ENCODE measurements at regions not wholly inside any gene's neighbourhood (a gene's known extent, or its start where the extent isn't known, plus 50 kb on each side); places are given as distances from the start of the nearest gene placed in this dataset.
"Not testable (repeated sequence)": the region's sequence is repeated elsewhere in the genome, so short reads cannot be mapped to it uniquely, and the experiment has no call there.

DNA sequence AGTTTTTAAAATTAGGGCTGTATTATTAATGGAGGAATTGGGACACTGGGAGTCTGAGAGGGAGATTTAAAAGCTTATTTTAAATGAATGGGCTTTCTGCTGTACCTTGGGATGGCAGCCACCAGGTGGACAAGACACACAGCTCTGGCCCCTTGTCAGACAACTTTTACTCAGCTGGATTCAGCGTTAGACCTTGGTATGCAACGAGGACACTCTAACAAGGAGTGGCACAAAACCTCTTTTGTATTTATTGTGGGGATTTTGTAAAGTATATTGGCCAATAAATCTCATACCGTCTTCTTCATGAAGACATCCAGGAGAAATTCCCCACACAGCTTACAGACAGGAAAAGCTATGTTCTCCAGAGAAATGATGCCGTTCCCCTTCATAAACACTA, 105.7 kb downstream of the LCA5 start:
- no peak for DNase-seq (ENCODE audit: extremely low read depth, low read depth)

DNA sequence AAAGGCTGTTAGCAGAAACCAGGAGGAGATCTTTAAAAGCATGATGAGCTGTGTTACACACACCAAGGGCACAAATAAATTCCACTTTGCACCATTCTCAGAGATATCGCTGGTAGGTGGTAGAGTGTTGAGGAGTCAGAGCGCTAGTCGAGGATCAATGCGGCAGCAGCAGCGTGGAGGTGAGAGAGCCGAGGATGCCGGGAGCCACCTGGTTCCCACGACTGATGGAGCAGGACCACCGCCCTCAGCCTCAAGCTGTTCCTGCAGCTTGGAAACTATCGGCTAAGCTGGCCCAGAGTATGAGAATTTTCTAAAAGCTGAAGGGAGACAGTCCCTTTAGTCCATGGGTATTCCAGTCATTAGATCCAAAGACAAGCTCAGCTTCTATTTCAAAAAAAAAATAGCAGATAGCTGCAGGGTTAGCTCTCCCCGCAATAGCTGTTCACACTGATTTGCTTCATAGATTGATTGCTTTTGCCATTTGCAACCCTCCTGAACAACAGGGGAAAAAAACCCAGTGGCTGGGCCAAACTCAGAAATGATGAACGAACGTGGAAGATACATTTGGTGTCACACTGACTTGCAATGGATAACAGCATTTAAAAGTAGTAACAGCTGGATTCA, 106.2 kb downstream of the LCA5 start:
- DNase-seq (ENCODE audit: extremely low read depth, low read depth): no peak

DNA sequence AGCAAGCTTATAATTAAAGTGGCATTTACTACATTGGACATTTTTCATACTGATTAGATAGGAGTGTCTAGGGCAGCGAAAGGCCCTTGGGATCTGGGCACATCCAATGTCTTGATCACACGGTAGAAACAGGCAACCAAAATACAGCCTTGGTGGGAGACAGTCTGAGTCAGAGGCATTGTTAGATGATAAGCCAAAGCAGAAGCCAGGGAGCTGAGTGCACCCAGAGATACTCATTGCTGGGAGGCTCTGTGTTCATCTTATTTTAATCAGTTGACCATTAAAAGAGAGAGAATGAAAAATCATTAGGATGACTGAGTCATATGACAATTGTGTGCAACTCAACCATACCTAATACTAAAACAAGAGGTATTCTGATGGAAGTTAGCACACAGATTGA, 109.5 kb downstream of the LCA5 start:
- DNase-seq (ENCODE audit: extremely low read depth, low read depth): no peak

DNA sequence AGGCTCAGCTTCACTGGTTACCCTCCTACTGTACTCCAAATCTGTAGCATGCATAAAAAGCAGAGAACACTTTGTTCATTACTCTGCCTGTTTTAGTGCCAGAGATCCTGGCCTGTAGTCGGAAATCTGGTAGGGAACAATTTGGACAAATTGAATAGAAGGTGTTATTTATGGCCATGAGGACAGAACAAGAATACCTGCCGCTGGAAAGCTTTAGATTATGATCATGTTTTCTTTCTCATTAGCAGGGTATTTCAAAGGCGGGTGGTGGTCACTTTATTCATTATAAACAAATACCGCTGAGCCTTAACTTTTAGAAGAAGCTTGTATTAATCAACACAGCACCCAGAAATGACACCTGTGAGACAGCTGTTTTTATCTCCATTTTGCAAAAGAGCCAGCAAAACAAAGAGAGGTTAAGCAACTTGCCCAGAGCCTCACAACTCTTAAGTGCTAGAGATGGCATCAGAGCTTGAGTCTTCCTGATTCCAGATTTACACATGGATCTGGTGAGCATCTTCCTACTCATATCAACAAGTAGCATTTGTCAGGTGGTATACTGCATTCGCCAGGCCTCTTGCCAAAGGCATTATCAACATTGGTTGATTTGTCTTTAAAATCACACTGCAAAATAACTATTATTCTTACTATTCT, 110.5 kb downstream of the LCA5 start:
- DNase-seq (ENCODE audit: extremely low read depth, low read depth): no peak

DNA sequence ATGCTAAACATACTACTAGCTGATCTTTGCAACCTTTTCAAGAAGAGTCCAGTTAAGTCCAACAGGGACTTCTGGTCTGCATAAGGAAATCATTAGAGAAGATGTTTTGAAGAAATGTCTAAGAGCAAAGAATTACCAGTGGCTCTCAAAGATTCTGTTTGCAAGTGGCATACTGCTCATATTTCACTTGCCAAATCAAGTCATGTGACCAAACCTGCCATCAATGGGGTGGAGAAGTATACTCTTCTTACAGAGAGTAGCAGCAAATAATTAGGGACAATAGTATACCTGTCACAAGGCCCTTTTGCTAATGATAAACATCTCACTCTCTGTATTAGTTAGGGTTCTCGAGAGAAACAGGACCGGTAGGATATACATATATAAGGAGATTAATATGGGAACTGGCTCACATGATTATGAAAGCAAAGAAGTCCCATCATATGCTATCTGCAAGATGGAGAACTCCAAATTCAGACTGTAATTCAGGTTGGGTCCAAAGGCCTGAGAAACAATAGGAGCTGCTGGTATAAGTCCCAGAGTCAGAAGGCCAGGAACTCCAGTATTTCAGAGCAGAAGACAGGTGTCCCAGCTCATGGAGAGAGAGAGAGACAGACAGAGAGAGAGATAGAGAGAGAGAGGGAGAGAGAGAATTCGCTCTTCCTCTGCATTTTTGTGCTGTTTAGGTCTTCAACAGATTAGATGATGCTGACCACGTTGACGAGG, 111.5 kb downstream of the LCA5 start:
- no peak for DNase-seq (ENCODE audit: extremely low read depth, low read depth)

DNA sequence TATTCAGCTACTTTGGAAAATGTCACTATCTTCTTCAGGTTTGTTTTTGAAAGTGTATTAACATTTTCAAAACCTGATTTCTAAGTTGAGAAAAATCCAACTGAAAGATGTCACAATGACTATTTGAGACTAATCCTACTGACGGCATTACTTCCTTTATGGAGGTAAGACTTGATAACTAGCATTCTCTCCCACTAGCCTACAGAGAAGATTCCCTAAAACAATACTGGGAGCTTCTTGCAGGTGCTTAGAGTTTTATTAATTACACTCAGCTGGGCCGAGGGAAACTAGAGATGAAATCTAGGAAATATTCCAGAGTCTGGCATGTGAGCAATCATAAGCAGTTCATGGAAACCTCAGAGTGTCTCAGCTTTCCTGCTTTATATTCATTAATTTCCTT, 114.0 kb downstream of the LCA5 start:
- no peak for DNase-seq (ENCODE audit: extremely low read depth, low read depth)

DNA sequence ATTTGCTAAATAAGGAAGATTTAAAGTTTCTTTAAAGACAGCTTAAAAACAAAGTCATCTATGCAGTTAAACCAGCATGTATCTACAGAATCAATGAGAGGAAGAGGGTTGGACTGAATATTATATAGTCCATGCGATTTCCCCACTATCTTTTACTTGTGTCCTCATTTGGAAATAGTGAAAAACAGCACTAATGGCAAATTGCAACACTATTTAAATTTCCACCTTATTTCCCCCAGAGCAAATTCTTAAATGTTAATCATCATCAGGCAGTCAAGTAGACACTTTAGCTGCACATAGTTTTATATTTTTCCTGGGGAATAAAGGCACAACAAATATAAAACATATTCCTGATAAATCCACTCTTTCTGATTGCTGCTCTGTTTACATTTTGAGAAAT, 114.6 kb downstream of the LCA5 start:
- DNase-seq (ENCODE audit: extremely low read depth, low read depth): no peak

DNA sequence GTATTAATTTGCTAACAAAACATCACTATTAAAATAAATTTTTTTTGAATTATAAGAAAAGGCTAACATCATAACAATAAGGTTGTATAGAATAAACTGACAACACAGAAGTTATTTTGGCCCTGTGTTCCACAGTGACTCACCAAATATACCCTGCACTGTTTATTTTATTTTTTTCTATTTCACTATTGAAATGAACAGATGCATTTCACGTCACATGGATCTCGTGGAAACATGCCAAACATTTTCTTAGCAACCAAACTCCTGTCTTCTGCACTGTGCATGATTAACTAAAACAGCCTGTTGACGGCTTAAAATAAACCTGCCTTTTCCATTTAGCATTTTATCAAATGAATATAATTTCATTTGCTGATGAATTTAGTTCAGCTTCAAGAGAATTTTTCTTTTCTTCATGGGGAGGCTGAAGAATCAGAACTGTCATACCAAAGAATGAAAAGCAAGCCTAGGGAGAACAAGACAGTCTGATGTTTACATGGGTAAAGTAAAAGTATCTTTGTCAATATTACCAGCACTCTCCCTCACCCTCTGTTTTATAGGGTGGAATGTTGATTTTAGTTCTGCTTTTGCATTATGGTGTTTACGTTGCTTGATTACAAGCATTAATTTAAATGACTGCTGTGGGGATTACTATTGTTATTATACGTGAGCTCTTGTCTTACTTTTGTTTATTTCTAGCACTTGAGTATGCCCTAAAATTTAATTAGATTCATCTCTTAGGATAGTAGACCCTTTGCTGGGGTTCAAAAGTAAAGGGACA, 115.3 kb downstream of the LCA5 start:
- DNase-seq (ENCODE audit: extremely low read depth, low read depth): peak; percentile 9

DNA sequence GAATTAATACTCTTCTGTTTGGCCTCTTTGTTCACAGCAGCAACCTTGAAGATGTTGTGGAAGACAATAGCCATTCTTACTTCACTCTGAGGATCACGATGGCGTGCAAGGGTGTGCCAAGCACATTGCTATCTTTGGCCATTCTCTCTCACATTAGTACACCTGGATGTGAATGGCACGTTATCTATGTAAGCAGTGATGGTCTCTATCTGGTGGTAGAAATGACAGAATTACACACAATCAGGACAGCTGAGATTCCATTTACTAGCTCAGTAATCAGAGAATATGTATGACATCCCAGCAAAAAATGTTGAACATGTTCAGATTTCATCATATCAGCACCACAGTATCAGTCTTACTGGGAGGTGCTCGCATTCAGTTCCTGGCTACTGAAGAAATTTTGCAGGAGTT, 116.2 kb downstream of the LCA5 start:
- DNase-seq (ENCODE audit: extremely low read depth, low read depth): no peak

DNA sequence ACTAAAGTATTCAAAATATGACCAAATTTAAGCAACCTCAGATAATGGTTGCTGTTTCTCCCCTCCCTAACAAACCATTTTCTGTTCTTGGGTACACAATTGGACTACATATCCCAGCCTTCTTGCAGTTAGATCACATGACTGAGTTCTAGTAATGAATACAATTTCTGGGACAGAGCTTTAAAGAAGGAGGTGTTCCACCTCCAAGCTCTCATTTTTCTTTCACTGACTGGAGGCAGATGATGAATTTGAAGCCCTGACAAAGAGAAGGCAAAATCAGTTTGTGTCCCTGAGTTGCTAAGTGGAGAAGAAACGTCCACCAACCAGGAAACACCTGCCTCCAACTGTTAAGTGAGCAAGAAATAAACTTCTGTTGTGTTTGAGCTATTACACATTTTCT, 117.2 kb downstream of the LCA5 start:
- DNase-seq (ENCODE audit: extremely low read depth, low read depth): no peak

DNA sequence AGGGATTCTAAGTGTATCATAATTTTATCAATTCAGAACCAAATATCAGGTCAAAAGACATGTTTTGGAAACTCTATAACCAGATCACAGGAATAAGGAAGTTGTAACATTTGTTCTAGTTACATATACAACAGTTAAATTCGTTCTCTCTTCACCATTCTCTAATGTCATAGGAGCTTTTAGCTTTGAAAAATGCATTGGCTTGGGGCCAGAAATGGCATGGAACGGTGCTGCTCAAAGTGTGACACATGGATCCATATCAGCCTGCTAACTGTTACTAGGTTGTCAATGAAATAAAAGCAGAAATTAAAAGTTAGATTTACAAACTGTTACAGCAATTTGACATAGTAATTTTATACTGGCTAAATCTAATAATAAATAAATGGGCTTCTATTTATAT, 120.3 kb downstream of the LCA5 start:
- no peak for DNase-seq (ENCODE audit: extremely low read depth, low read depth)

DNA sequence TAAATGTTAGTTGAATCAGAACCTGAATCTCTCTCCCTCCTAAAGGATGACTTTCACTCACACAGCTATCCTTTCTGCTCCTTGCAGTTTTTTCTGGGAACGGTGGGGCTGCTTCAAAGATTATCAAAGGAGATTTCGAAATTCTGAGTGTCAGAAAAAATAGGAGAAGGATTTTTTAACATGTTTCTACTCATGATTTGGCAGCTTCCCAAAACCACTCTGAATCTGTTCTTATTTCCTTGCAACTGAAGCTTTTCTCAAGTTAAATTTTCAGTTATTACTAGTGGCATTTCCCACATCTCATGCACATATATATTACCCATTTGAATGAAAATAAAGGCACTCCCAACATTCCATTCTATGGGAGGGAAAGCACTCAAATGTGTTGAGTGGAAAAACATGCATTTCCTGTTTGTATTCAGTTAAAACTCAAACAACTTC, 123.6 kb downstream of the LCA5 start:
- no peak for DNase-seq (ENCODE audit: extremely low read depth, low read depth)

DNA sequence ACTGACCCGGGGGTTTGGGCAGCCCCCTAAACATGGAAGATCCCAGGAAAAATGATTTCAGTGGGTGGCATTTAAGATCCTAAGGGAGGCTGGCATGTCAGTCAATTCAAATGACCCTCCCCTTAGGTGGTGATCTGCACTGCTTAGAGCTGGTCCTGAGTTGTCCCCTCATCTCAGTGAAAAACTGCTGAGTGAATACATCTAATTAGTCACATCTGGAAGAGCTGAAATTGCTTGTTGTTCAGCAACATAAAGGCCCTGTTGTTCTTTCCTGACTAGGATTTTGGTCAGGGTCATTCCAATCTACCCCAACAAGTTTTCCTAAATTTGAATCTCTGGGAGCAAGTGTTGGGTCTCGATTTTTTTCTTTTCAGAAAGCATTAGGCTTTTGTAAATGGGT, 126.4 kb downstream of the LCA5 start:
- no peak for DNase-seq (ENCODE audit: extremely low read depth, low read depth)

DNA sequence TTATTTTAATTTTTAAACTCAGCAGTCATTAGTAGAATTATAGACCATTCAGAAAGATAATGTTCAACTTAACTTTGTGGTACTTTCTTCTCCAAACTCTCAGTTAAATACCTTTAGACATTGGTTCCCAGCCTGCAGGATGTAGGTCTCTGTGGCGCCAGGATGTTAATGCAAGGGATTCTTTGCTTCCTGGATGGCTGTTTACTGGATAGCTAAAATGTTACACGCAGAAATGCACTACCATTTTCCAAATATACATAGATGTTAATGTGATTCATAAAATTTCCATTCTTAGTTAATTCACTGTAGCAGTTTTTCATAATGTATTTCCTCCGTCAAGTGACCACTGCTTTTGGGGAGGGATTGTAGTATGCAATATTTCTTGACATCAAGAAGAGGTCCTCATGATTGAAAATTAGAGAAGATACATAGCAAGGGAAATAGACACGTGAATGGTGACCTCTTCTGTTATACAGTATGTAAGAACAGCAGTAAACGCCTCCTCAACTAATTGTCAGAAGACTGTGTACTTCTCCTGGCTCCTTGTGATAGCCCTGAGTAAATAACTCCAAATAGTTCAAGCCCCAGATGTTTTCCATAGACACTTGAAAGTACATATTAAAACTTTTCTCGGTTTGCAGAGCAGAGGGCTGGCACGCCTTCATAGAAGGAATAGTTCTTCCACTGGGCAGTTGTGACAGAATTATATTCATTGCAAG, 128.8 kb downstream of the LCA5 start:
- DNase-seq (ENCODE audit: extremely low read depth, low read depth): no peak

DNA sequence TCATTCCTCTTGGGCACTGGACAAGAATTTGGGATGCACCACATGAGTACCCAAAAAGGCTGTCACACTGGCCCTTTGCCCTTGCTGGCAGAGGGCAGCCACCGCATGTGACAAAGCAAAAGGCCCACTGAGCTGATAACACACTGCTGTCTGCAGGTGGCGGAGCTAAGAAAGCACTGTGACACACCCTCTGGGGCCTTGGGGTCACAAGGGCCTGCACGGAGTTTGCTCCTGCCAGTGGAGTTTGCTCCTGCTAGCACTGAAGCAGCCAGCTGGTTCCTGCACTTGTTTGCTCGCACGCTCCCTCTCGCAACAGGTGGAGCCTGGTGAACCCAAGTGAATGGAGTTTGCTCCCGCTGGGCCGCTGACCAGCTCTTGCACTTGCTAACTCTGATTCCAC, 132.6 kb downstream of the LCA5 start:
- no peak for DNase-seq (ENCODE audit: extremely low read depth, low read depth)

DNA sequence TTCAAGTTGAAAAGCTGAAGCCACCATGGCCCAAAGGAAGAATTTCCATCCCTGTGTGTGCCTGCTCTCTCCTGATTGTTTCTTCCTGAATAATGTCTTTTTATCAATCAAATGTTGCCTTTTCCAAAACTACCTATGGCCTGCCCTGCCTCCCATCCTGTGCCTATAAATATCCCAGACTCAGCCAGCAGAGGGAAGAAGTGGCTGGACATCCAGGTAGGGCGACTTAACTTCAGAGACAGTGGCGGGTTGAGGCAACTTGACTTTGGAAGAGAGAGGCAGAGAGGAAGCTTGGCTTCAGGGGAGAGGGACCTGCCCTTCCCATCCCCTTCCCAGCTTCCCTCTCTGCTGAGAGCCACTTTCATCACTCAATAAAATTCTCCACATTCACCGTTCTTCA, 133.0 kb downstream of the LCA5 start:
- no peak for DNase-seq (ENCODE audit: extremely low read depth, low read depth)

DNA sequence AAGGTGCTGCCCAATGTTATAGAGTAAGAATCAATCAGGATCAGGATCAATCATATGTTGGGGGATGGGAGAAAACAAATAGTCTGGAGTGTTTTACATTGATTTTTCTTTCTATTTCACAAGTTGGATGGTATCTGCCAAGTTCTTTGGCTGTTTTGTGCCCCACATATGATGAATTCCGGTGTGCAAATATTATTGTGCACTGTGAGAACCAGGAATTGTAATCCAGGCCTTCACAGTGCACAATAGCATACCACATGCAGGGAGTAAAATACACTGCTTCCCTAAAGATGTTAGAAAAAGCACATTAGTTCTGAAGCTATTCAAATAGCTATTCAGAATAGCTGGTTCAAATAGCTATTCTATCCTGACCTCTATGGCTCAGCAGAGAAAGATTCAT, 133.7 kb downstream of the LCA5 start:
- DNase-seq (ENCODE audit: extremely low read depth, low read depth): no peak

DNA sequence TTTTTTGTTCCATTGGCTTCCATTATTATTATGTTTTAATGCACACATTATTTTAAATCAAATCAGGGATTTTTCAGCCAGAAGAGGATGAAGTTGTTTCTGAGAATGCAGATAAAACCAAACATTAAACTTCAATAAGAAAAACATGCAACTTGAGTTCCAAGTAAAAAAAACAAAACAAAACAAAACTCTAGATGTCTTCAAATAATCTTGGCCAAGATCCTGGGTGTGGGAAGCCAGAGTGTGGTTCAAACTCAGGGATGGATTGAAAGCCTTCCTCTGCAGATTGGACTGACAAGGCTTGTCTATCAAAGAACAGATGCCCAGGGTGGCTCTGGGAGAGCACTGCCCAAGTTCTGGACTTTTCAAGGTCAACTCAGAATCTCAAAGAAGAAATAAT, 134.1 kb downstream of the LCA5 start:
- no peak for DNase-seq (ENCODE audit: extremely low read depth, low read depth)

DNA sequence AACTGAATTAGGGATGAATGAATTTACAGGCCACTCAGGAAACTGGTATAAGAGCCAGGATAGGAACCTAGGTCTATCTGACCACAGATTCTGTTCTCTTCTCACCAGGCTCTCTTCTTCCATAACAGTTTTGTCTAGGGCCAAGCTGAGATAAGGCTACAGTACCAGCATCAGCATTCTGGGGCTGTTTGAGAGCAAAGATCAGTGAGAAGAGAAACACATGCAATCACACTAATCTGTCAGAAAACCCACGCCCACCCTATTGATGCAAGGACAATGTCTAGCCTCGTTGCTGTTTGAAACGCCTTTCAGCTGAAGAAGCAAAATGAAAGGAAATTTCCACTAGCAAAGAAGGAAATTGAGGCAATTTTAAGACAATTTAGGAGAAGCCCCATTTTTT, 137.7 kb downstream of the LCA5 start:
- DNase-seq (ENCODE audit: extremely low read depth, low read depth): no peak

DNA sequence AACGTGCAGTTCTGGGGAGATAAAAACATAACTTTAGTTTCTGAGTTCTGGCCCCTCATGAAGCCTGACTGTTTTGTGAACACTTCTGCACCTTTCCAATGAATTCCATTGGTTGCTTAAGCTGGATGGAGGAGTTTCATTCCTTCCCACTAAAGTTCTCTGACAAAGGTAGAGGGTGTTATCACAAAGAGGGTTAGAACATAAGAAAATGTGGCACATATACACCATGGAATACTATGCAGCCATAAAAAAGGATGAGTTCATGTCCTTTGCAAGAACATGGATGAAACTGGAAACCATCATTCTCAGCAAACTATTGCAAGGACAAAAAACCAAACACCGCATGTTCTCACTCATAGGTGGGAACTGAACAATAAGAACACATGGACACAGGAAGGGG, 138.6 kb downstream of the LCA5 start:
- not testable (repeated sequence) for DNase-seq (ENCODE audit: extremely low read depth, low read depth)

DNA sequence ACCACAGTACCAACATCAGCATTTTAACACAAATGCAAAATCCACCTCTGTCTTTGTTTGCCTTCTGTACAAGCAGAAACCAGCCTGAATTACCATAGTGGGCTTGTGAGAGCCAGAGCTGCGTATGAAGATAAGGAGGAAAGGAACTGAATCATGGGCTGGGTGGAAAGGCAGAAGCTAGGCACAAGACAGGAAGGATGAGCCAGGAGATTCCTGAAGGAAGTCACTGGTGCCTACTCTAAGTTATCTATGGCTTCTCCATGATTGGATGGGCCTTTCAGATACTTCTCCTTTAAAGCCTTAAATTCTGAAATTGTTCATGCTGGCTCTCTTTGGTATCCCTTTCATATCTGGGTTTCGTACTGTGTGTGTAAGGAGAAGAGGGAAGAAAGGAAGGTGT, 140.6 kb downstream of the LCA5 start:
- DNase-seq (ENCODE audit: extremely low read depth, low read depth): no peak

Measured in NCI-H460 (cell line).